GM12875 (cell line): ENCODE measurements at regions not wholly inside any gene's neighbourhood (a gene's known extent, or its start where the extent isn't known, plus 50 kb on each side); places are given as distances from the start of the nearest gene placed in this dataset.
A peak's percentile ranks its signal among the peaks of the same experiment; 100 is the strongest.

ENCODE experiments used
- H3K4me3 ChIP-seq: one replicate; pipeline ENCODE4 v1.5.1; 2011; ENCODE audit warnings: low read depth, low read length, control low read depth
- CTCF ChIP-seq: IDR thresholded peaks from 2 replicates; pipeline ENCODE4 v1.5.1; 2011; ENCODE audit warnings: low read depth, mild to moderate bottlenecking, control low read depth, inconsistent platforms, low read length, moderate library complexity, borderline replicate concordance; ENCODE audit not compliant: insufficient read depth

- H3K4me3 ChIP-seq: no peak overlapping the region
- TF ChIP-seq CTCF: no peak
Observed at GRCh38 chr4:129623233-129623875, 527.4 kb downstream of the C4orf33 start.

GRCh38 chr4:129641179-129641578 lies 545.2 kb downstream of the C4orf33 start:
- H3K4me3 ChIP-seq: no peak overlapping the region
- peak; percentile 57; the same call in 1 of the 2 replicates for TF ChIP-seq CTCF

GRCh38 chr4:129645461-129645860 lies 549.5 kb downstream of the C4orf33 start:
- no peak overlapping the region for H3K4me3 ChIP-seq
- TF ChIP-seq CTCF: no peak

- no peak for TF ChIP-seq CTCF
- H3K4me3 ChIP-seq: no peak overlapping the region
Observed at GRCh38 chr4:129668092-129668491, 572.1 kb downstream of the C4orf33 start.

- no peak overlapping the region for H3K4me3 ChIP-seq
- TF ChIP-seq CTCF: no peak
Observed at GRCh38 chr4:129672941-129673340, 577.0 kb downstream of the C4orf33 start.

- no peak for TF ChIP-seq CTCF
- no peak overlapping the region for H3K4me3 ChIP-seq
Observed at GRCh38 chr4:129675036-129675435, 579.1 kb downstream of the C4orf33 start.

GRCh38 chr4:129676934-129677333 lies 581.0 kb downstream of the C4orf33 start:
- no peak overlapping the region for H3K4me3 ChIP-seq
- TF ChIP-seq CTCF: no peak
